Astrocyte of the spinal cord (primary cell): ENCODE measurements at regions not wholly inside any gene's neighbourhood (a gene's known extent, or its start where the extent isn't known, plus 50 kb on each side); places are given as distances from the start of the nearest gene placed in this dataset.

Experiments
- DNase-seq: peaks from one replicate; pipeline ENCODE4 v3.0.0; 2011; ENCODE audit warnings: low read depth, low spot score
- H3K4me3 ChIP-seq: 2 replicates; pipeline ENCODE4 v1.5.1; 2011; ENCODE audit warnings: low read depth, mild to moderate bottlenecking, low read length, moderate library complexity
- in situ Hi-C: cut with HindIII; loops from 2 replicates; pipeline ENCODE4 v1.10.0; 2017; ENCODE audit warnings: low sequenced_read_pairs
- TF ChIP-seq, protein P1 (sequence below): IDR thresholded peaks from 2 replicates; pipeline ENCODE4 v1.5.1; 2012; ENCODE audit warnings: low read depth, mild to moderate bottlenecking, low read length, inconsistent platforms

DNA sequence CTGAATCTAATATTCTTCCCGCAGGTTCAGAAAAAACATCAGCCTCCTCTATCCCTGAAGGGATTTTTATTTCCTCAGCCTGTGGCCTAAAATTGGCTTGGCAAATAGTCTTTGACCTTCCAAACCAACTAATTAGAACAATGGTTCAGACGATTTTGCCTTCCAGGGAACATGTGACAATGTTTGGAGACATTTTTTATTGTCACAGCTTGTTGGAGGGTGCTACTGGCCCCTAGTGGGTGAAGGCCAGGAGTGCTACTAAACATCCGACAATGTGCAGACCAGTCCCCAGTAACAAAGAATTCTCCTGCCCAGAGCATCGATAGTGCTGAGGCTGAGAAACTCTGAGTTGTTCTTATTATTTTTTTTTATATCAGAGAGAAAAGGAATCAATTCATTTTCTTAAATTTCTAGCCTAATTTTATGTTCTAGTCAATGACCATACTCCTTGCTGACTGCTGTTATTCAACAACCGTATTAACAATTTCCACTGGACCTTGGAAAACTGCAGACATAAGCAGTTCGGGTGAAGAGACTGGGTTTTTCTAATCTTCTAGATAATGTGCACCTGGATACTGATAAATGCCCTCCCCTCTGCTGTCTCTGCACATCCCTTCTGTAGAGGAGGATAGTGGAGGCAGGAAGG is 280.7 kb downstream of the LMX1A start:
- in situ Hi-C loops = no loop called here
- TF ChIP-seq, protein P1, sequence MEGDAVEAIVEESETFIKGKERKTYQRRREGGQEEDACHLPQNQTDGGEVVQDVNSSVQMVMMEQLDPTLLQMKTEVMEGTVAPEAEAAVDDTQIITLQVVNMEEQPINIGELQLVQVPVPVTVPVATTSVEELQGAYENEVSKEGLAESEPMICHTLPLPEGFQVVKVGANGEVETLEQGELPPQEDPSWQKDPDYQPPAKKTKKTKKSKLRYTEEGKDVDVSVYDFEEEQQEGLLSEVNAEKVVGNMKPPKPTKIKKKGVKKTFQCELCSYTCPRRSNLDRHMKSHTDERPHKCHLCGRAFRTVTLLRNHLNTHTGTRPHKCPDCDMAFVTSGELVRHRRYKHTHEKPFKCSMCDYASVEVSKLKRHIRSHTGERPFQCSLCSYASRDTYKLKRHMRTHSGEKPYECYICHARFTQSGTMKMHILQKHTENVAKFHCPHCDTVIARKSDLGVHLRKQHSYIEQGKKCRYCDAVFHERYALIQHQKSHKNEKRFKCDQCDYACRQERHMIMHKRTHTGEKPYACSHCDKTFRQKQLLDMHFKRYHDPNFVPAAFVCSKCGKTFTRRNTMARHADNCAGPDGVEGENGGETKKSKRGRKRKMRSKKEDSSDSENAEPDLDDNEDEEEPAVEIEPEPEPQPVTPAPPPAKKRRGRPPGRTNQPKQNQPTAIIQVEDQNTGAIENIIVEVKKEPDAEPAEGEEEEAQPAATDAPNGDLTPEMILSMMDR = peak; percentile 74
- peak; percentile 1 for DNase-seq
- H3K4me3 ChIP-seq = no peak overlapping the region

GRCh38 chr1:165073185-165074007 is 283.1 kb downstream of the LMX1A start:
- in situ Hi-C loops = no loop called here
- TF ChIP-seq, protein P1 = peak; percentile 63
- no peak overlapping the region for H3K4me3 ChIP-seq
- DNase-seq = peak; percentile 61

DNA sequence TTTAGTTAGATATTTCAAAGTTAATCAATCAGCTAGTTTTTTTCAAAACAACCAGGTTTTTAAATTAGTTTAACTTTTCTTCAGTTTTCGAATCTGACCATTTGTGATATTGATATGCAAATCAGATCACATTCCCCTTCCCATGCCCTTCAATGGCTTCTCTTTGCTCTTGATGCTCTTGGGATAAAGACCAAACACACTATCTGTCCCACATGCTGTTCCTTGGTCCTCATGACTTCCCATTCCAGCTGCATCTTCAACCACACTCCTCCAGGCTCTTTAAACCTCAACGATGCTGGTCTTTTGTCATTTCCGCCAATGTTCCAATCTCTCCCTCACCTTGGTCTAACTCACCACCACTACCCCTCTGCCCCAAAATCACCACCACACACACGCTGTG is 285.8 kb downstream of the LMX1A start:
- in situ Hi-C loops = no loop called here
- no peak for DNase-seq

GRCh38 chr1:165069829-165070228 is 286.7 kb downstream of the LMX1A start:
- no peak for DNase-seq
- H3K4me3 ChIP-seq = no peak overlapping the region
- TF ChIP-seq, protein P1 = no peak
- in situ Hi-C loops = no loop called here

More for the DNA sequence above, 285.8 kb downstream of the LMX1A start:
- TF ChIP-seq, protein P1 = no peak
- H3K4me3 ChIP-seq = no peak overlapping the region

DNA sequence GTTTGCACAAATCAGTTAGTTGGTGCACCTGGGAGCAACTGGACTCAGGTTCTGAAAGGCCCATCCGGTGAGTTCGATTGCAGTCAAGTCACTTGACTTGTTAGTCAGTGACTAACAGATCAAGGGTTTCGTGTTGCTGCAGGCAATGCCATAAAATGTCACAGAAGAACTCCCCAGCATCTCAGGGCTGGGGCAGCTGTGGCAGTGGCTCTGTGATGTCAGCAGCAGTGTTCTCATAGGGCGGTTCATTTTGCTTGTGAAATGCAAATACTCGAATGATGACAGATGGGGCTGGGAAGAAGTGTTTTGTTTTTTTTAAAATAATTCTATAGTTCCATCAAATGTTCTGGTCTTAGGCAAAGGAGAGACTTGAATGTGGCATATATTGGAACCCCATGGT is 287.8 kb downstream of the LMX1A start:
- TF ChIP-seq, protein P1 = no peak
- in situ Hi-C loops = no loop called here
- DNase-seq = no peak
- H3K4me3 ChIP-seq = no peak overlapping the region

DNA sequence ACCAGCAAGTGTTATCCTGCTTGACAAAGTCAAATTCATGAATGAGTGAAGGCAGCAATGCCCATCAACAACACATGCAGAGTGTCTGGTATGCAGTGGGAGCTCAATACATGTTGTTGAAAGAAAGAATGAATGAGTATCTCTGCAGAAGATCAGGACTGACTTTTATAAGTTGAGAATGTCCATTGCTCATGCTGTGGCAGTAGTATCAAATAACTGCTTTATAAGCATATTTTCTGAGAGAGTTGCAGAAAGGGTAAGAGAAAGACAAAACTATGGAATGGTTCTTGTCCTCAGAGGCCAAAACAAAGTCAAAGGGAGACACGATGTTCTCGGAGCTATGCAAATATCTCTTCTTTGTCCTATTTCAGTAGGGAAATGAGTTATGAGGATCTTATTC is 288.7 kb downstream of the LMX1A start:
- no peak overlapping the region for H3K4me3 ChIP-seq
- no peak for DNase-seq
- in situ Hi-C loops = no loop called here
- TF ChIP-seq, protein P1 = no peak
